Retinal pigment epithelial cell (primary cell): ENCODE measurements at regions not wholly inside any gene's neighbourhood (a gene's known extent, or its start where the extent isn't known, plus 50 kb on each side); places are given as distances from the start of the nearest gene placed in this dataset.

Experiments
- DNase-seq: peaks from one replicate; pipeline ENCODE4 v3.0.0-alpha.2; 2010; ENCODE audit warnings: low read depth
- H3K4me3 ChIP-seq: 2 replicates; pipeline ENCODE4 v1.5.1; 2011; ENCODE audit warnings: mild to moderate bottlenecking, low read length, control low read depth, moderate library complexity
- TF ChIP-seq, protein P1 (sequence below): conservative IDR thresholded peaks from 2 replicates; pipeline ENCODE4 v1.5.1; 2011; ENCODE audit warnings: low read depth, low read length, control low read depth, inconsistent platforms

DNA sequence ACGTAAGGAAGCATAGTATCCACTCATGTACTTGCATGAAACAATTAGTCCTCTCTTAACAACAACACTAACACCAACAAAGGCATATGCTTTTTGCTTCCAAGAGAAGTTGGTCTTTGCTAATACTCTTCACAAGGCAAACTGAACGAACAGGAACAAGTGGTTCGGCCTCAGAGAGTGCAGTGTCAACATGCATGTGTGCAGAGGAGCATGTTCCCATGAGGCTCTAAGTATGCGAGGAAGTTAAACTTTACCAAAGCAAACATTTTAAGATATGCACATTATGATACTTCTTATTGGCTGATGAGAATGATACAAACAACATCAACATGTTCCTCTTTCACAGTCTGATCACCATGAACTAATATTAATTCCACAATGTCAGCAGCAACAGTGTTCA, 285.3 kb upstream of the IRX5 start:
- no peak overlapping the region for H3K4me3 ChIP-seq
- TF ChIP-seq, protein P1, sequence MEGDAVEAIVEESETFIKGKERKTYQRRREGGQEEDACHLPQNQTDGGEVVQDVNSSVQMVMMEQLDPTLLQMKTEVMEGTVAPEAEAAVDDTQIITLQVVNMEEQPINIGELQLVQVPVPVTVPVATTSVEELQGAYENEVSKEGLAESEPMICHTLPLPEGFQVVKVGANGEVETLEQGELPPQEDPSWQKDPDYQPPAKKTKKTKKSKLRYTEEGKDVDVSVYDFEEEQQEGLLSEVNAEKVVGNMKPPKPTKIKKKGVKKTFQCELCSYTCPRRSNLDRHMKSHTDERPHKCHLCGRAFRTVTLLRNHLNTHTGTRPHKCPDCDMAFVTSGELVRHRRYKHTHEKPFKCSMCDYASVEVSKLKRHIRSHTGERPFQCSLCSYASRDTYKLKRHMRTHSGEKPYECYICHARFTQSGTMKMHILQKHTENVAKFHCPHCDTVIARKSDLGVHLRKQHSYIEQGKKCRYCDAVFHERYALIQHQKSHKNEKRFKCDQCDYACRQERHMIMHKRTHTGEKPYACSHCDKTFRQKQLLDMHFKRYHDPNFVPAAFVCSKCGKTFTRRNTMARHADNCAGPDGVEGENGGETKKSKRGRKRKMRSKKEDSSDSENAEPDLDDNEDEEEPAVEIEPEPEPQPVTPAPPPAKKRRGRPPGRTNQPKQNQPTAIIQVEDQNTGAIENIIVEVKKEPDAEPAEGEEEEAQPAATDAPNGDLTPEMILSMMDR, result no peak
- no peak for DNase-seq

- H3K4me3 ChIP-seq, result no peak overlapping the region
- DNase-seq, result no peak
- TF ChIP-seq, protein P1, result no peak
These were observed 294.4 kb upstream of the IRX5 start for GRCh38 chr16:54636221-54636793.

- no peak for DNase-seq
- no peak overlapping the region for H3K4me3 ChIP-seq
- TF ChIP-seq, protein P1, result peak; percentile 30
These were observed 296.7 kb upstream of the IRX5 start for GRCh38 chr16:54633943-54634362.

DNA sequence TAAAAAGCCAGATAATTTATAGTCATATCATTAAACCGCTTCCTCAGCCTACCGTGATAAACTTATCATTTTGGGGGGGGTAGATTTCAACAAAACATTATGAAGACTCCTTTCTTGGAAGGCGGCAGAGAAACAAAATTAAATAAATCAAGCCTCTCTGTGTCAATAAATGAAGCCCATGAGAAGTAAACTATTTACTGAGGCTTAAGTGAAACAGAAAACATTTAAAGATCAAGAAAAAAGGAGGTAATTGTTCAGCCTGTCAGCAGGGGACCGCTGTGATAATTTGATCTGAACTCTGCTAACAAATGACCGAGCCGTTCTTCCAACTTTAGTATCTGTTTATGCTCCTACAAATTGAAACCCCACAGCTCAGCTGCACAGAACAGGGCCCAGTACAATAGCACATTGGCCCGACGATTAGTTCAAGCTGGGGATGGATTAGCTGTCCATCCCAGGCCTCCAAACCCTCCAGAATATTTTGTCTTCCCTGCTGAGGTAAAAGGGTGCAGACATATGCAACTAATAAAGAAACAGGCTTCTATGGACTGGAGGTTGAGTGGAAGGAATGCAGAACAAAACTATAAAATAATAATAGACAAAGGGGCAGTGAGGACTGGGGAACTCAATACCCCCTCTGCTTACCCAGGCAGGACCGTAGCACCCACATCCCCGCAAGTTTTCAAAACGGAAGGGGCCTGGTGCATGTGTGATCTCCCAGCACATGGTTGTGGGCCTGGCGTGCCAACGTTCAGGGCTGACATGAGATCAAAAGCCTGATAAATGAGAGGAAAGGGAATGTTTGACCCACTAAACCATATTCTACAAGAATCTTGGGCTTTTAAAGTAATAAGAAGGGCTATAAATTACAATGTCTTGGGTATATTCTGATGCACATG, 298.1 kb upstream of the IRX5 start:
- TF ChIP-seq, protein P1, result no peak
- no peak overlapping the region for H3K4me3 ChIP-seq
- DNase-seq, result no peak

DNA sequence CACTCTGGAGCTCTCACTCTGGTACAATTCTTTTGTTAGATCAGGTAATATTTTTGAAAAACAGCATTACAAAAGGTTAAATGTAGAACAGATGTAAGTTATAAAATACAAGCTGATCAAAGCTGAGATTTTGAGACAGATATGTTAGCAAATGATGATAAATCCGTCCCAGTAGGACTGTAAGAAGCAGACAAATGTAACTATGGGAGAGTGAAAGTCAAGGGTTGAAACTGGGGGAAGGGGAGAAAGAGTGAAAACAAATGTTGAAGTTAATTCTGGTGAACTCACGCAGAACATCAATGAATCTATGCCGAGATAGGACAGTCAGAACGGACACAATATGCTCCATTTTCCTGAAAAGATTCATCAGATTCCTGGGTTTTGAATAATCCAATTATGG, 298.9 kb upstream of the IRX5 start:
- no peak overlapping the region for H3K4me3 ChIP-seq
- TF ChIP-seq, protein P1, result no peak
- no peak for DNase-seq

GRCh38 chr16:54630284-54630967, 300.2 kb upstream of the IRX5 start:
- no peak for DNase-seq
- H3K4me3 ChIP-seq, result no peak overlapping the region
- TF ChIP-seq, protein P1, result no peak
